Liver (tissue), 3 donors: ENCODE measurements at regions not wholly inside any gene's neighbourhood (a gene's known extent, or its start where the extent isn't known, plus 50 kb on each side); places are given as distances from the start of the nearest gene placed in this dataset.

Source experiments
- CTCF ChIP-seq: fragments of 150-350 bp; IDR thresholded peaks from 2 replicates; pipeline ENCODE4 v1.5.1; 2017; ENCODE audit warnings: improper control_type of control experiment, low read depth, low read length; ENCODE audit not compliant: missing input control
- FOXA2 ChIP-seq: IDR thresholded peaks from 2 replicates; pipeline ENCODE4 v1.6.1; 2016; ENCODE audit warnings: antibody characterized with exemption
- JUND ChIP-seq, 2 donors: IDR thresholded peaks; 2 replicates each; pipeline ENCODE4 v1.6.1; 2016; ENCODE audit warnings: antibody characterized with exemption in 2 of 2
- MAX ChIP-seq: IDR thresholded peaks from 2 replicates; pipeline ENCODE4 v1.6.1; 2016; ENCODE audit warnings: antibody characterized with exemption
- NR2F2 ChIP-seq: IDR thresholded peaks from 2 replicates; pipeline ENCODE4 v1.6.1; 2016; ENCODE audit warnings: antibody characterized with exemption
- RAD21 ChIP-seq, 2 donors: IDR thresholded peaks; 2 replicates each; pipeline ENCODE4 v1.6.1; 2016; ENCODE audit warnings: antibody characterized with exemption in 2 of 2, mild to moderate bottlenecking in 2 of 2
- RXRA ChIP-seq, 2 donors: IDR thresholded peaks; 2 replicates each; pipeline ENCODE4 v1.6.1; 2017 to 2018; ENCODE audit warnings: antibody characterized with exemption in 2 of 2, mild to moderate bottlenecking in 1 of 2
- SP1 ChIP-seq: IDR thresholded peaks from 2 replicates; pipeline ENCODE4 v1.6.1; 2018; ENCODE audit warnings: antibody characterized with exemption, mild to moderate bottlenecking
- TAF1 ChIP-seq: conservative IDR thresholded peaks from 2 replicates; pipeline ENCODE4 v1.6.1; 2016; ENCODE audit warnings: antibody characterized with exemption, mild to moderate bottlenecking
- YY1 ChIP-seq: IDR thresholded peaks from 2 replicates; pipeline ENCODE4 v1.6.1; 2016; ENCODE audit warnings: antibody characterized with exemption, mild to moderate bottlenecking
- ZBTB33 ChIP-seq: IDR thresholded peaks from 2 replicates; pipeline ENCODE4 v1.6.1; 2016; ENCODE audit warnings: antibody characterized with exemption
- TF ChIP-seq, protein P1 (sequence below): IDR thresholded peaks from 2 replicates; pipeline ENCODE4 v1.6.1; 2016; ENCODE audit warnings: antibody characterized with exemption
- TF ChIP-seq, protein P2 (sequence below): IDR thresholded peaks from 2 replicates; pipeline ENCODE4 v1.6.1; 2016; ENCODE audit warnings: antibody characterized with exemption, mild to moderate bottlenecking
- donor health status: healthy.
- donor health status: healthy.

- TF ChIP-seq ZBTB33 (no peak), CTCF (no peak), MAX (no peak), RAD21 (IDR thresholded peaks at IDR 0.05) (no peak), FOXA2 (no peak), YY1 (no peak), TAF1 (no peak), JUND (IDR thresholded peaks at IDR 0.05) (no peak), SP1 (no peak), NR2F2 (no peak), RXRA (IDR thresholded peaks at IDR 0.05) (no peak)
- TF ChIP-seq, protein P1, sequence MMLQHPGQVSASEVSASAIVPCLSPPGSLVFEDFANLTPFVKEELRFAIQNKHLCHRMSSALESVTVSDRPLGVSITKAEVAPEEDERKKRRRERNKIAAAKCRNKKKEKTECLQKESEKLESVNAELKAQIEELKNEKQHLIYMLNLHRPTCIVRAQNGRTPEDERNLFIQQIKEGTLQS, result no peak
- TF ChIP-seq, protein P2, sequence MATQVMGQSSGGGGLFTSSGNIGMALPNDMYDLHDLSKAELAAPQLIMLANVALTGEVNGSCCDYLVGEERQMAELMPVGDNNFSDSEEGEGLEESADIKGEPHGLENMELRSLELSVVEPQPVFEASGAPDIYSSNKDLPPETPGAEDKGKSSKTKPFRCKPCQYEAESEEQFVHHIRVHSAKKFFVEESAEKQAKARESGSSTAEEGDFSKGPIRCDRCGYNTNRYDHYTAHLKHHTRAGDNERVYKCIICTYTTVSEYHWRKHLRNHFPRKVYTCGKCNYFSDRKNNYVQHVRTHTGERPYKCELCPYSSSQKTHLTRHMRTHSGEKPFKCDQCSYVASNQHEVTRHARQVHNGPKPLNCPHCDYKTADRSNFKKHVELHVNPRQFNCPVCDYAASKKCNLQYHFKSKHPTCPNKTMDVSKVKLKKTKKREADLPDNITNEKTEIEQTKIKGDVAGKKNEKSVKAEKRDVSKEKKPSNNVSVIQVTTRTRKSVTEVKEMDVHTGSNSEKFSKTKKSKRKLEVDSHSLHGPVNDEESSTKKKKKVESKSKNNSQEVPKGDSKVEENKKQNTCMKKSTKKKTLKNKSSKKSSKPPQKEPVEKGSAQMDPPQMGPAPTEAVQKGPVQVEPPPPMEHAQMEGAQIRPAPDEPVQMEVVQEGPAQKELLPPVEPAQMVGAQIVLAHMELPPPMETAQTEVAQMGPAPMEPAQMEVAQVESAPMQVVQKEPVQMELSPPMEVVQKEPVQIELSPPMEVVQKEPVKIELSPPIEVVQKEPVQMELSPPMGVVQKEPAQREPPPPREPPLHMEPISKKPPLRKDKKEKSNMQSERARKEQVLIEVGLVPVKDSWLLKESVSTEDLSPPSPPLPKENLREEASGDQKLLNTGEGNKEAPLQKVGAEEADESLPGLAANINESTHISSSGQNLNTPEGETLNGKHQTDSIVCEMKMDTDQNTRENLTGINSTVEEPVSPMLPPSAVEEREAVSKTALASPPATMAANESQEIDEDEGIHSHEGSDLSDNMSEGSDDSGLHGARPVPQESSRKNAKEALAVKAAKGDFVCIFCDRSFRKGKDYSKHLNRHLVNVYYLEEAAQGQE, result no peak
Measured at GRCh38 chr14:34258318-34258717, 203.7 kb downstream of the SPTSSA start.
